ENCODE measurements at regions not wholly inside any gene's neighbourhood (a gene's known extent, or its start where the extent isn't known, plus 50 kb on each side); places are given as distances from the start of the nearest gene placed in this dataset.

GRCh38 chr15:35288580-35288979 lies 203.5 kb upstream of the NANOGP8 start:
- Histone ChIP-seq H3K4me2 (ENCODE audit: insufficient read depth, low read length) (no peak overlapping the region), H4K20me1 (ENCODE audit: insufficient read depth, low read length) (no peaks in the 10 kb centered on the region), H3K36me3 (ENCODE audit: insufficient read depth, low read length) (no peaks in the 10 kb centered on the region), H2AFZ (ENCODE audit: low read length) (no peak overlapping the region), H3K79me2 (ENCODE audit: insufficient read depth, low read length) (no peaks in the 10 kb centered on the region), H3K27me3 (ENCODE audit: insufficient read depth, low read length) (no peaks in the 10 kb centered on the region), H3K4me3 (ENCODE audit: insufficient read depth, low read length) (no peak overlapping the region), H3K27ac (ENCODE audit: low read depth, low read length) (no peak overlapping the region), H3K9me3 (ENCODE audit: low read depth, low read length) (no peaks in the 10 kb centered on the region), H3K4me1 (ENCODE audit: insufficient read depth, low read length) (peaks cover 10% of the 10 kb centered on the region)
- no peak for DNase-seq (ENCODE audit: insufficient read length, low spot score, missing footprints)
- TF ChIP-seq CTCF (IDR thresholded peaks at IDR 0.05; ENCODE audit: extremely low read depth, low read depth, low read length) = no peak

- Histone ChIP-seq H4K20me1 (ENCODE audit: insufficient read depth, low read length) (no peaks in the 10 kb centered on the region), H3K4me2 (ENCODE audit: insufficient read depth, low read length) (no peak overlapping the region), H3K27ac (ENCODE audit: low read depth, low read length) (no peak overlapping the region), H3K27me3 (ENCODE audit: insufficient read depth, low read length) (no peaks in the 10 kb centered on the region), H3K4me3 (ENCODE audit: insufficient read depth, low read length) (no peak overlapping the region), H3K9me3 (ENCODE audit: low read depth, low read length) (no peaks in the 10 kb centered on the region), H3K4me1 (ENCODE audit: insufficient read depth, low read length) (peaks cover 4% of the 10 kb centered on the region), H3K36me3 (ENCODE audit: insufficient read depth, low read length) (no peaks in the 10 kb centered on the region), H3K79me2 (ENCODE audit: insufficient read depth, low read length) (no peaks in the 10 kb centered on the region), H2AFZ (ENCODE audit: low read length) (no peak overlapping the region)
- no peak for DNase-seq (ENCODE audit: insufficient read length, low spot score, missing footprints)
- TF ChIP-seq CTCF (IDR thresholded peaks at IDR 0.05; ENCODE audit: extremely low read depth, low read depth, low read length) = no peak
Measured at GRCh38 chr15:35286721-35287120, 201.6 kb upstream of the NANOGP8 start.

GRCh38 chr15:35282965-35283496 lies 197.9 kb upstream of the NANOGP8 start:
- DNase-seq (ENCODE audit: insufficient read length, low spot score, missing footprints) = no peak
- no peaks in the 10 kb centered on the region for H4K20me1 ChIP-seq (ENCODE audit: insufficient read depth, low read length)
- no peaks in the 10 kb centered on the region for H3K9me3 ChIP-seq (ENCODE audit: low read depth, low read length)
- H2AFZ ChIP-seq (ENCODE audit: low read length) = no peak overlapping the region
- H3K36me3 ChIP-seq (ENCODE audit: insufficient read depth, low read length) = no peaks in the 10 kb centered on the region
- no peaks in the 10 kb centered on the region for H3K27me3 ChIP-seq (ENCODE audit: insufficient read depth, low read length)
- no peak overlapping the region for H3K4me3 ChIP-seq (ENCODE audit: insufficient read depth, low read length)
- peaks cover 9% of the 10 kb centered on the region for H3K4me1 ChIP-seq (ENCODE audit: insufficient read depth, low read length)
- TF ChIP-seq CTCF (IDR thresholded peaks at IDR 0.05; ENCODE audit: extremely low read depth, low read depth, low read length) = no peak
- no peak overlapping the region for H3K4me2 ChIP-seq (ENCODE audit: insufficient read depth, low read length)
- no peak overlapping the region for H3K27ac ChIP-seq (ENCODE audit: low read depth, low read length)
- no peaks in the 10 kb centered on the region for H3K79me2 ChIP-seq (ENCODE audit: insufficient read depth, low read length)

DNA sequence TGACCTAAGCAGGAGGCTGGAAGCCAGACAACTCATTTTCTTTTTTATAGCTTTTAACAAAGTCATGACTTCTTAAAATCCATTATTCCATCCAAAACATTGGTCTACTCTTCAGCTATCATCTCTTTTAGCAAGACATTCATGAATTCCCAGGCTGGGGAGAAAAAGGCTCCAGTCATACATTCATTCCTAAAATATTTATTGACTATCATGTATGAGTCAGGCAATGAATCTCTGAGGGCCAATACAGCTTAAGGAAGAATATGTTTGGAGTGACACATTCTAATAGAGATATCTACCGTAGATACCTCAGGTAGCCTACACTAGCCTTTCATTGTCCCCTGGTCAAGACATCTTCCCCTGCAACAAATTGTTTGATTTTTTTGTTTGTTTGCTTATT lies 196.4 kb upstream of the NANOGP8 start:
- H3K79me2 ChIP-seq (ENCODE audit: insufficient read depth, low read length) = no peaks in the 10 kb centered on the region
- H3K27me3 ChIP-seq (ENCODE audit: insufficient read depth, low read length) = no peaks in the 10 kb centered on the region
- no peak overlapping the region for H3K4me2 ChIP-seq (ENCODE audit: insufficient read depth, low read length)
- peak; percentile 71 for DNase-seq (ENCODE audit: insufficient read length, low spot score, missing footprints)
- H3K27ac ChIP-seq (ENCODE audit: low read depth, low read length) = no peak overlapping the region
- no peak overlapping the region for H2AFZ ChIP-seq (ENCODE audit: low read length)
- H3K4me3 ChIP-seq (ENCODE audit: insufficient read depth, low read length) = no peak overlapping the region
- H3K9me3 ChIP-seq (ENCODE audit: low read depth, low read length) = peaks cover 5% of the 10 kb centered on the region
- peaks cover 9% of the 10 kb centered on the region for H3K4me1 ChIP-seq (ENCODE audit: insufficient read depth, low read length)
- H4K20me1 ChIP-seq (ENCODE audit: insufficient read depth, low read length) = no peaks in the 10 kb centered on the region
- no peak for TF ChIP-seq CTCF (IDR thresholded peaks at IDR 0.05; ENCODE audit: extremely low read depth, low read depth, low read length)
- H3K36me3 ChIP-seq (ENCODE audit: insufficient read depth, low read length) = no peaks in the 10 kb centered on the region

Measured in osteoblast (primary cell).